HG03045 (cell line): ENCODE measurements at regions not wholly inside any gene's neighbourhood (a gene's known extent, or its start where the extent isn't known, plus 50 kb on each side); places are given as distances from the start of the nearest gene placed in this dataset.

Experiments used
- ATAC-seq: cut with Tn5 transposase; IDR thresholded peaks from one replicate; pipeline ENCODE4 v1.9.1; 2021; ENCODE audit warnings: mild to moderate bottlenecking, moderate library complexity; ENCODE audit not compliant: unreplicated experiment

GRCh38 chr16:74035816-74036215 is 260.8 kb upstream of the PSMD7 start:
- ATAC-seq: no peak

- no peak for ATAC-seq
Observed at GRCh38 chr16:74034862-74035261, 261.8 kb upstream of the PSMD7 start.

GRCh38 chr16:74034200-74034599 is 262.4 kb upstream of the PSMD7 start:
- ATAC-seq: no peak

GRCh38 chr16:74033441-74033995 is 263.1 kb upstream of the PSMD7 start:
- no peak for ATAC-seq

DNA sequence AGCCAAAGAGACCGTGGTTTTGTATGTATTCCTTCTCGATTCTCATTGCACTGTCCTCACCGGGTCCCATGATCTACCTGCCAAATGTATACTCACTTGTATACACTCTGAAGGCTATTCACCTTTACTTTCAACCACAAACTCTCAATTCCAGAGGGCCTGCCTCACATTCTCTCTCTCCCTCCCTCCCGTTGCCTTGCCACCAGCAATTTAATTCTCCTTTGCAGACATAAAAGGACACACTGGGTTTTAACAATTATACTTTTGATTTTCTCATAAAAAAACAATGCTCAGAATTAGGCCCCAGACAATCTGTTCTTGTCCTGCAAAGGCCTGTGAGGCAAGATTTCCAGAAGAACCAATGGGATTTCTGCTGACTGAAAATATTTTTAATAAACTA is 265.1 kb upstream of the PSMD7 start:
- ATAC-seq: no peak

GRCh38 chr16:74030000-74030706 is 266.5 kb upstream of the PSMD7 start:
- no peak for ATAC-seq

- ATAC-seq: no peak
Observed at GRCh38 chr16:74029115-74029792, 267.4 kb upstream of the PSMD7 start.

DNA sequence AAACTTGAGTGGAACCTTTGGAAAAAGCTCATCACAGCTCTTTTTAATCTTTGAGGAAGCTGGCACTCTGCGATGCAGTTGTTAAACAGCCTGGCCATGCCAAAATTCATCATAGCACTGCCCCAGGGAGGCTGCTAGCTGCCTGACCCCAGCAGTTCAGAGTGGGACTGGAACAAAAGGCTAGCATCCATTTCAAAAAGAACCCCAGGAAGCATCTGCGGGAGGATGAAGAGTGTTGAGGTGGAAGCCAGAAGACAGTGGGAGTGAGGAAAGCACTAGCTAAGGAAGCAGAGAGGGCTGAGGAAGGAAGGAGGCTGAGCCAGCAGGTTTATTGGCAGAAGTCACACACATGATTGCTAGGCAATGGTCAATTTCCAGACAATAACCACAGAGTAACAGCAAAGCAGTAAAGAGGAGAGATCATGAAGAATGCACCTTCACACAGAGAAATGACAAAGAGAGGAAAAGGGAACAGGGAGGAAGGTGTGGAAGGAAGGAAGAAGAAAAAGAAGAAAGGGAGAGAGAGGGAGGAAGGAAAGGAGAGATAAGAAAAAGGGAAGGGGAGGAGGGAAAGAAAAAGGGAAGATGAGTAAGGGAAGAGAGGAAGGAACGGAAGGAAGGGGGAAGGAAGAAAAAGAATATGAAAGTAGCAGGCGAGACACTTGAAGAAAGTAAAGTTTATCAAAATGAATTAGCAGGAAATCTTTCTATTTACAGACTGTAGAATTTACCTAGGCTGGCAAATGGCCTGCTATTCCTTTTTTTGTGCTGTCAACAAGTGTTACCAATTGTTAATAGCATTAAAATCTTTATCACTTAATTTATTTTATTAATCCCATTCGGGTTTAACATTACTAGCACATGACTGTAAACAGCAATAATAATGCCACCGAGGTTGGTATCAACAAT is 270.0 kb upstream of the PSMD7 start:
- ATAC-seq: no peak

DNA sequence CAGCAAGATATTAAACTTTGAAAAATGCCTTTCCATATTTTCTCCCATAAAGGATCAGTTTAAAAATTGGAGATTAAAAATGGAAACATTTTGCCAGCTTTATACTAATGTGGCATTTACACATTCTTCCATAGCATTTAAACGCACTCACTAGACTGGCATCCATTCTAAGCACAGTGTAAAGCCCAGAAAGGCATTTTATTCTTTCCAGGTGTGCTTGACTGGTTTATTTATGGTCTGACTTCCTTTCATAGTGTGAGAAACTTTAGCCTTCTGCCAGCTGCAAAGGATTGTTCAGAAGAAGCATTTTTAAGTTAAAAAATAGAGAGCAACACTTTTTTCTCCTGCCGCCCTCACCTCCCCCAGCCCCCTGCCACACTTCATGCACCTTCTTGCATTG is 271.7 kb upstream of the PSMD7 start:
- no peak for ATAC-seq

GRCh38 chr16:74020095-74020670 is 276.4 kb upstream of the PSMD7 start:
- ATAC-seq: no peak

DNA sequence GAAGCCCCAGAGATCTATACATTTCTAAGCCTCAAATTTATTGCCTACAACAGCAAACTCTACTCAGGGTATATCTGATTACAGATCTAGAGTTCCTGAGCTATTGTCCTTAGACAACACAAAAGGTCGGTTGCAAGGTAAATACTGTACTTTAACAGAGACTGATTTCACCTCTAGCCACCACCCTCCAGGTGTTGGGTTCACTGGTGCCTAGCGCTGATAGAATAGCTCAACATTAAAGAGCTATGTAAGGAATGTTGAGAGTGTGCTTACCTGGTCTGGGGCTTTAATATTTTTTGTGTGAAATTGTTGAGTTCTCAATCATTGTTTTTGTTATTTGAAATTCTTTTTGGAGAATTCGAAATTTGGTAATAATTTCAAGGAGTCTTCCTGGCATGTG is 277.0 kb upstream of the PSMD7 start:
- no peak for ATAC-seq

- ATAC-seq: no peak
Observed at GRCh38 chr16:74015953-74016352, 280.7 kb upstream of the PSMD7 start.

- no peak for ATAC-seq
Observed at GRCh38 chr16:73998707-73999106, 297.9 kb upstream of the PSMD7 start.

DNA sequence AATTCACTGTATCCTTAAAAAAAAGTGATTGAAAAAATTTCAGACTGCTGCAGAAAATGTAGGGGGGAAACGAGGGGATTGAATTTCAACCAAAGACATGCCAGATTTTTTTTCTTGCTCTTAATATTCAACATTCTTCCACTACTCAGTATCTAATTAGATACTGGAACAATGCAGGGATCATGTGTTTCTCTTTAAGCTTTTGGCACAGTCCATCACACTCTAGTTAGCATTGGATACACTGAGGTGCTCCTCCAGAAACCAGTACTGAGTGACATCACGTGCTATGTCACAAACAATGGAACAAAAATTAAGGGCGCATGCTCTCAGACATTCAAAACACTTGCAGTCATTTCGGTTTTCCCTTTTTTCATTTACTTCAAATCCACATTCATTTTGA is 298.6 kb upstream of the PSMD7 start:
- no peak for ATAC-seq

GRCh38 chr16:73997340-73997711 is 299.3 kb upstream of the PSMD7 start:
- no peak for ATAC-seq

DNA sequence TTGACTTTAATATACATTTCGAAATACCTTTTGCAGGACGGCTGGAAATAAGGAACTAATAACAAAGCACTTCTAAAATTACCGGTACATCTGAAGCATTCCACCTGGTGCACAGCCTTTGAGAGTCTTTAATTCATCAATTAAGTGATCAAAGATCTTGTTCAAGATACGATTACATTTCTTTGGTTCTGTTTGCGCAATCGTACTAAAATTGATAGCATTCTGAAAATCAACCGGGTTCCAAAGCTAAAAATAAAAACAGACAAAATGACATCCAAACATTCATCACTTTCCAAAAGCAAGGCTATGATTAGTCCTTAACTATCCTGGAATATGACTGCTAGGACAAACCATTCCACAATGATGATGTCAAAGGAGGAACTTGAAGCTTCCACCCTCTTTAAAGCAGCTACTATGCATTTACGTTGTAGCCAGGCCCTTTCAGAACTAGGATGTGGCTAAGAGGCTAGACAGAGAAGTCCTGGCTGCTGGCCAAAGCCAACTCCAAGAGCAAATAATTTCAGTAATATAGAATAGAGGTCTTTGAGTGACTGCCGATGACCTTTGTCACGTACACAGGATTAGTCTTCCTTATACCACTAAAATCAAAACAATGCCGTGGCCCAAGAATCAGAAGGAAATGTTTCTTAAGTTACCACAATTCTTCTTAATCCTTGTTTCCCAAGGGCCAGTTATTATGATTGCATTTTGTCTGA is 299.8 kb upstream of the PSMD7 start:
- ATAC-seq: no peak

GRCh38 chr16:73993878-73994277 is 302.7 kb upstream of the PSMD7 start:
- ATAC-seq: no peak

GRCh38 chr16:73978407-73978784 is 318.2 kb upstream of the PSMD7 start:
- ATAC-seq: no peak

- no peak for ATAC-seq
Observed at GRCh38 chr16:73976644-73977043, 320.0 kb upstream of the PSMD7 start.

DNA sequence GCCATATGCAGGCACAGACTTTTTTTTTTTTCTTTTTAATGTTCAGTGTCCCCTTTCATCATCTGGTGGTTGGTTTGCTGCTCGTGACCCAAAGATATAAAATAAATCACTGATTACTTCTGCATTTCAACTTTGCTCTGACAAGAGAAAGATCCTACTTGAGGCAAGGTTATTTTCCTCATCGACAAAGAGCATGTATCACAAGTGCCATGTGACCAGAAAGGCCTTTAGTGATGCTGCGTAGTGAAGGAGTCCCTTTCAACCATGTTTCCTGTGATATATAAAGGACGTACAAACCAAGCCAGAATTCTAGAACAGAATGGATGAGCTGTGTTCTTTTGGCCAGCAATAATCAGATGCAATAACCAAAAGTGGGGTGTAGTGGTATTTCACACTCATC is 323.4 kb upstream of the PSMD7 start:
- ATAC-seq: no peak

- no peak for ATAC-seq
Observed at GRCh38 chr16:73966851-73967250, 329.8 kb upstream of the PSMD7 start.
